OCI-LY1 (cell line): ENCODE measurements at regions not wholly inside any gene's neighbourhood (a gene's known extent, or its start where the extent isn't known, plus 50 kb on each side); places are given as distances from the start of the nearest gene placed in this dataset.

ENCODE experiments used
- H2AFZ ChIP-seq: fragments of 200-600 bp; sonication (generic), shearing (Covaris generic); 2 replicates; pipeline ENCODE4 v1.6.0; 2014; ENCODE audit warnings: antibody characterized with exemption, mild to moderate bottlenecking, low read length
- H3F3A ChIP-seq: fragments of 200-600 bp; sonication (generic), shearing (Covaris generic); 2 replicates; pipeline ENCODE4 v1.6.0; 2014; ENCODE audit warnings: mild to moderate bottlenecking, antibody characterized with exemption, low read length, moderate library complexity; ENCODE audit not compliant: insufficient read depth
- H3K27ac ChIP-seq: fragments of 200-600 bp; sonication (generic); 2 replicates; pipeline ENCODE4 v1.5.1; 2014; ENCODE audit warnings: low read length, mixed run types, mild to moderate bottlenecking, low read depth; ENCODE audit not compliant: poor library complexity, severe bottlenecking
- H3K27me3 ChIP-seq: fragments of 200-600 bp; sonication (generic); 2 replicates; pipeline ENCODE4 v1.6.0; 2014; ENCODE audit warnings: antibody characterized with exemption, mild to moderate bottlenecking, low read length, moderate library complexity; ENCODE audit not compliant: insufficient read depth
- H3K36me3 ChIP-seq: fragments of 200-600 bp; sonication (generic); 2 replicates; pipeline ENCODE4 v1.6.1; 2014; ENCODE audit warnings: mild to moderate bottlenecking, antibody characterized with exemption, low read length, moderate library complexity, mixed read lengths; ENCODE audit not compliant: insufficient read depth
- H3K4me1 ChIP-seq: fragments of 200-600 bp; sonication (generic); 2 replicates; pipeline ENCODE4 v1.5.1; 2014; ENCODE audit warnings: mild to moderate bottlenecking, low read length, moderate library complexity; ENCODE audit not compliant: insufficient read depth, severe bottlenecking
- H3K4me2 ChIP-seq: fragments of 200-600 bp; sonication (generic), shearing (Covaris generic); 2 replicates; pipeline ENCODE4 v1.6.1; 2014; ENCODE audit warnings: low read length
- H3K4me3 ChIP-seq: fragments of 200-600 bp; sonication (generic); 2 replicates; pipeline ENCODE4 v1.5.1; 2014; ENCODE audit warnings: low read length, low read depth, mild to moderate bottlenecking, mixed read lengths; ENCODE audit not compliant: poor library complexity, severe bottlenecking
- H3K79me2 ChIP-seq: fragments of 200-600 bp; shearing (Covaris generic); 2 replicates; pipeline ENCODE4 v1.6.1; 2016; ENCODE audit warnings: mixed run types, low read length, mixed read lengths; ENCODE audit not compliant: insufficient read depth
- H3K9ac ChIP-seq: fragments of 200-600 bp; sonication (generic), shearing (Covaris generic); 2 replicates; pipeline ENCODE4 v1.6.1; 2014; ENCODE audit warnings: mild to moderate bottlenecking, low read length, mixed read lengths
- H3K9me2 ChIP-seq: fragments of 200-600 bp; sonication (generic), shearing (Covaris generic); 2 replicates; pipeline ENCODE4 v1.6.1; 2014; ENCODE audit warnings: low read depth, mild to moderate bottlenecking, low read length, mixed read lengths
- H3K9me3 ChIP-seq: fragments of 200-600 bp; shearing (Covaris generic); 2 replicates; pipeline ENCODE4 v1.6.1; 2014; ENCODE audit warnings: low read length, mixed read lengths
- H4K20me1 ChIP-seq: fragments of 200-600 bp; sonication (generic), shearing (Covaris generic); 2 replicates; pipeline ENCODE4 v1.6.0; 2016; ENCODE audit warnings: mild to moderate bottlenecking, low read length; ENCODE audit not compliant: insufficient read depth
- CTCF ChIP-seq: fragments of 200-600 bp; sonication (generic), shearing (Covaris generic); IDR thresholded peaks from 2 replicates; pipeline ENCODE4 v1.5.1; 2017; ENCODE audit warnings: mild to moderate bottlenecking, antibody characterized with exemption, low read length, moderate library complexity, mixed read lengths
- EZH2 ChIP-seq: fragments of 200-600 bp; sonication (generic), shearing (Covaris generic); IDR thresholded peaks from 2 replicates; pipeline ENCODE4 v1.8.0; 2017; ENCODE audit warnings: borderline replicate concordance, mixed run types, mild to moderate bottlenecking, antibody characterized with exemption, low read length, moderate library complexity, mixed read lengths

GRCh38 chr2:57677296-57677695, 369.3 kb upstream of the VRK2 start:
- H3K4me3 ChIP-seq, result no peak overlapping the region

GRCh38 chr2:57681650-57682049, 365.0 kb upstream of the VRK2 start:
- Histone ChIP-seq H3K9me3 (no peaks in the 10 kb centered on the region), H3K4me1 (no peaks in the 10 kb centered on the region), H2AFZ (no peak overlapping the region), H3K9ac (no peak overlapping the region), H3K4me2 (no peak overlapping the region), H3K79me2 (no peaks in the 10 kb centered on the region), H3F3A (no peaks in the 10 kb centered on the region), H3K9me2 (no peaks in the 10 kb centered on the region), H3K27me3 (no peaks in the 10 kb centered on the region), H4K20me1 (no peaks in the 10 kb centered on the region), H3K27ac (no peak overlapping the region), H3K4me3 (no peak overlapping the region), H3K36me3 (no peaks in the 10 kb centered on the region)
- TF ChIP-seq CTCF (no peak), EZH2 (no peak)

More at GRCh38 chr2:57677296-57677695, 369.3 kb upstream of the VRK2 start:
- Histone ChIP-seq H3K27ac (no peak overlapping the region), H3F3A (no peaks in the 10 kb centered on the region), H4K20me1 (no peaks in the 10 kb centered on the region), H3K4me2 (no peak overlapping the region), H3K79me2 (no peaks in the 10 kb centered on the region), H3K4me1 (no peaks in the 10 kb centered on the region), H2AFZ (no peak overlapping the region), H3K9me2 (no peaks in the 10 kb centered on the region), H3K9me3 (no peaks in the 10 kb centered on the region), H3K27me3 (no peaks in the 10 kb centered on the region), H3K9ac (no peak overlapping the region), H3K36me3 (no peaks in the 10 kb centered on the region)
- TF ChIP-seq EZH2 (no peak), CTCF (no peak)

GRCh38 chr2:57685032-57685431, 361.6 kb upstream of the VRK2 start:
- Histone ChIP-seq H3K4me1 (no peaks in the 10 kb centered on the region), H3K9ac (no peak overlapping the region), H3K4me3 (no peak overlapping the region), H3K36me3 (no peaks in the 10 kb centered on the region), H3K27ac (no peak overlapping the region), H4K20me1 (no peaks in the 10 kb centered on the region), H3K9me3 (no peaks in the 10 kb centered on the region), H3K9me2 (no peaks in the 10 kb centered on the region), H2AFZ (no peak overlapping the region), H3K79me2 (no peaks in the 10 kb centered on the region), H3K27me3 (no peaks in the 10 kb centered on the region), H3F3A (no peaks in the 10 kb centered on the region), H3K4me2 (no peak overlapping the region)
- TF ChIP-seq CTCF (no peak), EZH2 (no peak)
